ENCODE measurements at regions not wholly inside any gene's neighbourhood (a gene's known extent, or its start where the extent isn't known, plus 50 kb on each side); places are given as distances from the start of the nearest gene placed in this dataset.

DNA sequence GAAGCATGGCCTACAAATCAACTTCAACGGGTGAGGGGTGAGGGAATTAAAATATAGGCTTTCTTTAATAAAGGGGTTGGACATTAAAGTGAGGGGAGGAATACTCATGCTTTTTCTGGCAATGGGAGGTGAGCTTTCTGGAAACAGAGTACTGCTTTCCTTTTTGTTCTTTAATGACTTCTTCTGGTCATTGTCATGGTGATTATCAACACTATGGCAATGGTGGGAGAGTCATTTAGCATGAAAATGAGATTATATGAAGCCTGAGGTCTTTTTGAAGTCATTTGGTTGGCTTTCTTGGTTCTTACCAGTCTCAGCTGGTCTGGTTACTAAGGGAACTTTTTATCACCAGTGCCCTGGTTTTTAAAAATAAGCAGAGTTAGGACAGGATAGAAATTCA is 475.8 kb upstream of the LRRC4C start:
- DNase-seq (no peak), ATAC-seq (ENCODE audit: low read depth) (no peak)
- Mint-ChIP-seq H3K36me3 (ENCODE audit: low read depth) (no peaks in the 10 kb centered on the region), H3K9me3 (peaks cover 6% of the 10 kb centered on the region), H3K27ac (no peak overlapping the region), H3K4me3 (no peak overlapping the region), H3K4me1 (no peaks in the 10 kb centered on the region), H3K27me3 (no peaks in the 10 kb centered on the region)
- ChIA-PET CTCF (no interaction called here), POLR2A (no interaction called here)
- intact Hi-C loops (cut with micrococcal nuclease) = no loop called here
- TF ChIP-seq, protein P1, sequence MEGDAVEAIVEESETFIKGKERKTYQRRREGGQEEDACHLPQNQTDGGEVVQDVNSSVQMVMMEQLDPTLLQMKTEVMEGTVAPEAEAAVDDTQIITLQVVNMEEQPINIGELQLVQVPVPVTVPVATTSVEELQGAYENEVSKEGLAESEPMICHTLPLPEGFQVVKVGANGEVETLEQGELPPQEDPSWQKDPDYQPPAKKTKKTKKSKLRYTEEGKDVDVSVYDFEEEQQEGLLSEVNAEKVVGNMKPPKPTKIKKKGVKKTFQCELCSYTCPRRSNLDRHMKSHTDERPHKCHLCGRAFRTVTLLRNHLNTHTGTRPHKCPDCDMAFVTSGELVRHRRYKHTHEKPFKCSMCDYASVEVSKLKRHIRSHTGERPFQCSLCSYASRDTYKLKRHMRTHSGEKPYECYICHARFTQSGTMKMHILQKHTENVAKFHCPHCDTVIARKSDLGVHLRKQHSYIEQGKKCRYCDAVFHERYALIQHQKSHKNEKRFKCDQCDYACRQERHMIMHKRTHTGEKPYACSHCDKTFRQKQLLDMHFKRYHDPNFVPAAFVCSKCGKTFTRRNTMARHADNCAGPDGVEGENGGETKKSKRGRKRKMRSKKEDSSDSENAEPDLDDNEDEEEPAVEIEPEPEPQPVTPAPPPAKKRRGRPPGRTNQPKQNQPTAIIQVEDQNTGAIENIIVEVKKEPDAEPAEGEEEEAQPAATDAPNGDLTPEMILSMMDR (IDR thresholded peaks at IDR 0.05) = no peak

DNA sequence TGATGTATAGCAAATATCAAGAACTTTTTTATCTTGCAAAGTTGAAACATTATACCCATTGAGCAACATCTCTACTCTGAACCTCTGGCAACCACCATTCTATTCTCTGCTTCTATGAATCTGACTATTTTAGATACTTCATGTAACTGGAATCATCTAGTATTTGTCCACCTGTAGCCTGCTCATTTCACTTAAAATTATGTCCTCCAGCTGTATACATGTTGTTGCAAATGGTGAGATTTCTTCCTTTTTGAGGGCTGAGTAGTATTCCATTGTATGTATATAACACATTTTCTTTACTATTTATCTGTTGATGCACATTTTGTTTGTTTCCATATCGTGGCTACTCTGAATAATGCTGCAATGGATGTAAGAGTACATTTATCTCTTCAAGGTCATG is 476.3 kb upstream of the LRRC4C start:
- Mint-ChIP-seq H3K36me3 (ENCODE audit: low read depth) (no peaks in the 10 kb centered on the region), H3K27me3 (no peaks in the 10 kb centered on the region), H3K4me3 (no peak overlapping the region), H3K4me1 (no peaks in the 10 kb centered on the region), H3K27ac (no peak overlapping the region), H3K9me3 (peaks cover 6% of the 10 kb centered on the region)
- TF ChIP-seq, protein P1 (IDR thresholded peaks at IDR 0.05) = no peak
- POLR2A ChIA-PET = no interaction called here
- DNase-seq (no peak), ATAC-seq (ENCODE audit: low read depth) (no peak)
- CTCF ChIA-PET = no interaction called here
- intact Hi-C loops (cut with micrococcal nuclease) = no loop called here

DNA sequence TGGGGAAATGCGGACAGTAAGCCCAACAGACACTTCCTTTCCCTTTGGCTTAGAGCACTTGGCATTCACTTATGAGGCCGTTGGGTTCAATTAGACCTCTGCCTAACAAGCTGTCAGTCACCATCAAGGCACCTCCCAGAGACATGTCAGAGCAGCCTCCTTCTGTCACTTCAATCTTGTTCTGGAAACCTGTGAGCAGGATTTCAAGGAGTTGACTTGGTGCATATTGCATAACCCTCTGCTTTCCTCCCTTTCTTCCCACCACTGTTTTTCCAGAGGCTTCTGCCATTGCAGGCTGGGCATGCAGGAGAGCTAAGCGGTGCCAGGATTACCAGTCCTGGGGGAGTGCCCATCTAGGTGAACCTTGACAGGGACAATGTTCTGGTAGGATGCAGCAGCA is 484.2 kb upstream of the LRRC4C start:
- Mint-ChIP-seq H3K27ac (no peak overlapping the region), H3K27me3 (no peaks in the 10 kb centered on the region), H3K4me1 (no peaks in the 10 kb centered on the region), H3K9me3 (peaks cover 4% of the 10 kb centered on the region), H3K36me3 (ENCODE audit: low read depth) (no peaks in the 10 kb centered on the region), H3K4me3 (no peak overlapping the region)
- DNase-seq (no peak), ATAC-seq (ENCODE audit: low read depth) (no peak)
- CTCF ChIA-PET = no interaction called here
- intact Hi-C loops (cut with micrococcal nuclease) = no loop called here
- TF ChIP-seq, protein P1 (IDR thresholded peaks at IDR 0.05) = no peak
- POLR2A ChIA-PET = no interaction called here

DNA sequence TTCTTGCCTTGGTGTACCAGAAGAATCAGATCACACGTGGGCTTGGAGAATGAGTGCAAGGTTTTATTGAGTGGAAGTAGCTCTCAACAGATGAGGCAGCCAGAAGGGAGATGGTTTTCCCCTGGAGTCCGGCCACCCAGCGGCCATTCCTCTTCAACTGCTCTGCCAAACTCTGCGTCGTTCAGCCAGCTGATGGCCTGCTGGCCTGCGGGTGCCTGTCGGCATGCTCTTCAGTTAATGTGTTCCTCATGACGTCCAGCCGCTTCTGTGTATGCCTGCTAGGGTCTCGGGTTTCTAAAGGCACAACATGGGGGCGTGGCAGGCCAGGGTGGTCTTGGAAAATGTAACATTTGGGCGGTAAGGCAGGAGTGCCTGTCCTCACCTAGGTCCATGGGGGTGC is 487.9 kb upstream of the LRRC4C start:
- H3K27ac Mint-ChIP-seq = no peak overlapping the region
- intact Hi-C loops (cut with micrococcal nuclease) = no loop called here
- no peak overlapping the region for H3K4me3 Mint-ChIP-seq
- no peaks in the 10 kb centered on the region for H3K4me1 Mint-ChIP-seq
- ATAC-seq (ENCODE audit: low read depth) (no peak), DNase-seq (no peak)
- CTCF ChIA-PET = no interaction called here
- H3K27me3 Mint-ChIP-seq = no peaks in the 10 kb centered on the region
- TF ChIP-seq, protein P1 (IDR thresholded peaks at IDR 0.05) = no peak
- no peaks in the 10 kb centered on the region for H3K36me3 Mint-ChIP-seq (ENCODE audit: low read depth)
- POLR2A ChIA-PET = no interaction called here
- H3K9me3 Mint-ChIP-seq = peaks cover 6% of the 10 kb centered on the region

DNA sequence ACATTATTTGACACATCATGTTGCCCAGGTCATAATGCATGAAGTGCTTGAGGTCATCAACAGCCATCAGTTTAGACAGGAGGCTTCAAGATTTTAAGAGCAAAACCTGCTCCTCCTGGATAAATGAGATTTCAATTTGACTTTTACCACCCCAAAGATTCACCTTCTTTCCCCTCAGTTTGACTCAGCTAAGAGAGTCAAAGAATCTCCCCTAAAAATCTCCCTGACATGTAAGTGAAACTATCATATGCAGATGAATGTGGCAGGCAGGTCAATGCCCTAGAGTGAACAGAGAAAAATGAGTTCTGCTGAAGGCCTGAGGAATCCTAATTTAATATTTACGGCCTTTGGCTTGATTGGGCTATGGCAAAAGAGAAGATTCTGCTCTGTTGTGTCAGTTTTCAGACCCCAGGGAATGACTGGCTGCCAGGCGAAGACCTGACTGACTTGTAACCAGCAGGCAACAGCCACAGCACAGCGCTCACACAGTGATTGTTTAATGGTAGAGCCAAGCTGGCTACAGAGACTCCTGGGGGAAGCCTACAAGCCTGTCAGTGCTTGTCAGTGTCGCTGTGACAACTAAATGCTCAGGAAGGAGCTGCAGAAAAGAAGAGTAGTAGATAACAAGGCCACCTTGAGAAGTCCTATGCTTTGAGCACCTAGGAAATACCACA is 491.2 kb upstream of the LRRC4C start:
- Mint-ChIP-seq H3K4me1 (no peaks in the 10 kb centered on the region), H3K27ac (no peak overlapping the region), H3K4me3 (no peak overlapping the region), H3K27me3 (no peaks in the 10 kb centered on the region), H3K9me3 (peaks cover 11% of the 10 kb centered on the region), H3K36me3 (ENCODE audit: low read depth) (no peaks in the 10 kb centered on the region)
- ChIA-PET POLR2A (no interaction called here), CTCF (no interaction called here)
- TF ChIP-seq, protein P1 (IDR thresholded peaks at IDR 0.05) = no peak
- intact Hi-C loops (cut with micrococcal nuclease) = no loop called here
- ATAC-seq (ENCODE audit: low read depth) = no peak
- DNase-seq = no peak

All from activated B cell treated with CpG ODN at 0.5 μM for 24 hours (primary cell).